Glutamatergic neuron (in vitro differentiated cells): ENCODE measurements at regions not wholly inside any gene's neighbourhood (a gene's known extent, or its start where the extent isn't known, plus 50 kb on each side); places are given as distances from the start of the nearest gene placed in this dataset.

Experiments
- DNase-seq: peaks from one replicate; pipeline ENCODE4 v3.0.0; 2022
- H3K27ac Mint-ChIP-seq: one replicate; pipeline ENCODE4 v1.8.0; 2020; ENCODE audit warnings: mild to moderate bottlenecking, mixed read lengths, inconsistent platforms; ENCODE audit not compliant: unreplicated experiment
- H3K27me3 Mint-ChIP-seq: one replicate; pipeline ENCODE4 v1.8.0; 2020; ENCODE audit warnings: mild to moderate bottlenecking, moderate library complexity, mixed read lengths, inconsistent platforms; ENCODE audit not compliant: unreplicated experiment
- H3K36me3 Mint-ChIP-seq: one replicate; pipeline ENCODE4 v1.8.0; 2020; ENCODE audit warnings: mild to moderate bottlenecking, mixed read lengths, inconsistent platforms; ENCODE audit not compliant: unreplicated experiment
- H3K4me1 Mint-ChIP-seq: one replicate; pipeline ENCODE4 v1.8.0; 2020; ENCODE audit warnings: mild to moderate bottlenecking, low read depth, mixed read lengths, inconsistent platforms; ENCODE audit not compliant: unreplicated experiment
- H3K4me3 Mint-ChIP-seq: one replicate; pipeline ENCODE4 v1.8.0; 2020; ENCODE audit warnings: mild to moderate bottlenecking, mixed read lengths, inconsistent platforms; ENCODE audit not compliant: unreplicated experiment
- H3K9me3 Mint-ChIP-seq: one replicate; pipeline ENCODE4 v1.8.0; 2020; ENCODE audit warnings: mild to moderate bottlenecking, moderate library complexity, mixed read lengths, inconsistent platforms; ENCODE audit not compliant: unreplicated experiment
- CTCF ChIP-seq: fragments of 200-600 bp; sonication (generic); IDR thresholded peaks from one replicate; pipeline ENCODE4 v1.5.0; 2021; ENCODE audit not compliant: partially characterized antibody, unreplicated experiment

- DNase-seq: no peak
- Mint-ChIP-seq H3K9me3 (no peaks in the 10 kb centered on the region), H3K4me3 (no peak overlapping the region), H3K27ac (no peak overlapping the region), H3K4me1 (no peaks in the 10 kb centered on the region), H3K27me3 (no peaks in the 10 kb centered on the region), H3K36me3 (no peaks in the 10 kb centered on the region)
- no peak for TF ChIP-seq CTCF
Observed at GRCh38 chr9:101904845-101905244, 166.4 kb upstream of the GRIN3A start.

- H3K4me3 Mint-ChIP-seq: no peak overlapping the region
- no peaks in the 10 kb centered on the region for H3K4me1 Mint-ChIP-seq
- no peak overlapping the region for H3K27ac Mint-ChIP-seq
- TF ChIP-seq CTCF: no peak
- no peaks in the 10 kb centered on the region for H3K27me3 Mint-ChIP-seq
- no peak for DNase-seq
- H3K36me3 Mint-ChIP-seq: no peaks in the 10 kb centered on the region
- no peaks in the 10 kb centered on the region for H3K9me3 Mint-ChIP-seq
Observed at GRCh38 chr9:101902051-101902450, 163.6 kb upstream of the GRIN3A start.

GRCh38 chr9:101897196-101897595, 158.7 kb upstream of the GRIN3A start:
- Mint-ChIP-seq H3K27me3 (no peaks in the 10 kb centered on the region), H3K36me3 (no peaks in the 10 kb centered on the region), H3K4me3 (no peak overlapping the region), H3K4me1 (peaks cover 6% of the 10 kb centered on the region), H3K9me3 (no peaks in the 10 kb centered on the region), H3K27ac (no peak overlapping the region)
- no peak for DNase-seq
- no peak for TF ChIP-seq CTCF

GRCh38 chr9:101893661-101894646, 155.5 kb upstream of the GRIN3A start:
- peaks cover 2% of the 10 kb centered on the region for H3K9me3 Mint-ChIP-seq
- H3K4me1 Mint-ChIP-seq: peaks cover 6% of the 10 kb centered on the region
- no peak for TF ChIP-seq CTCF
- DNase-seq: no peak
- H3K27me3 Mint-ChIP-seq: no peaks in the 10 kb centered on the region
- H3K4me3 Mint-ChIP-seq: no peak overlapping the region
- no peaks in the 10 kb centered on the region for H3K36me3 Mint-ChIP-seq
- H3K27ac Mint-ChIP-seq: no peak overlapping the region

- no peaks in the 10 kb centered on the region for H3K27me3 Mint-ChIP-seq
- TF ChIP-seq CTCF: no peak
- peaks cover 6% of the 10 kb centered on the region for H3K4me1 Mint-ChIP-seq
- H3K4me3 Mint-ChIP-seq: no peak overlapping the region
- no peak for DNase-seq
- no peaks in the 10 kb centered on the region for H3K36me3 Mint-ChIP-seq
- no peaks in the 10 kb centered on the region for H3K9me3 Mint-ChIP-seq
- no peak overlapping the region for H3K27ac Mint-ChIP-seq
Observed at GRCh38 chr9:101881508-101881907, 143.1 kb upstream of the GRIN3A start.
